HEK293 (cell line): ENCODE measurements at regions not wholly inside any gene's neighbourhood (a gene's known extent, or its start where the extent isn't known, plus 50 kb on each side); places are given as distances from the start of the nearest gene placed in this dataset.

Experiments
- CTCF ChIA-PET: fragments of 350-600 bp; formaldehyde crosslinking; extraction: SDS; loops from one replicate; lab custom pipeline; 2021; ENCODE audit warnings: antibody characterized with exemption; lab: Yijun Ruan, JAX
- POLR2A ChIA-PET: fragments of 300-600 bp; formaldehyde crosslinking; extraction: SDS; loops from one replicate; lab custom pipeline; 2020; ENCODE audit warnings: antibody characterized with exemption, inconsistent platforms; lab: Yijun Ruan, JAX
- H3K27ac ChIP-seq: fragments of 200-500 bp; sonication (Bioruptor generic); 2 replicates; pipeline ENCODE4 v1.5.1; 2014; ENCODE audit warnings: low read depth, low read length, control low read depth, inconsistent platforms; ENCODE audit errors: extremely low read depth
- H3K36me3 ChIP-seq, 2 experiments: fragments of 200-500 bp in 1 of 2; sonication (Bioruptor generic) in 1 of 2; 1 replicate in 1 of 2; 2 replicates in 1 of 2; pipeline ENCODE4 v1.5.1; 2014 to 2017; ENCODE audit warnings: inconsistent platforms in 2 of 2, low read length in 2 of 2; ENCODE audit not compliant: control insufficient read depth in 2 of 2, insufficient read depth in 1 of 2
- H3K4me1 ChIP-seq: fragments of 200-500 bp; sonication (Bioruptor generic); 2 replicates; pipeline ENCODE4 v1.5.1; 2014; ENCODE audit warnings: mild to moderate bottlenecking, low read length, inconsistent platforms; ENCODE audit not compliant: control insufficient read depth, insufficient read depth
- H3K4me3 ChIP-seq: 2 replicates; pipeline ENCODE4 v1.5.1; 2011; ENCODE audit warnings: low read depth, mild to moderate bottlenecking, control low read depth, low read length, moderate library complexity
- H3K9me3 ChIP-seq: fragments of 200-500 bp; sonication (Bioruptor generic); 2 replicates; pipeline ENCODE4 v1.5.1; 2014; ENCODE audit warnings: low read depth, low read length, inconsistent platforms; ENCODE audit not compliant: control insufficient read depth, insufficient read depth
- BCL11A ChIP-seq: fragments of 450-650 bp; formaldehyde crosslinking; IDR thresholded peaks from 2 replicates; pipeline ENCODE4 v1.5.1; 2016; ENCODE audit warnings: low read depth, missing biosample characterization, missing genetic modification characterization
- GLI2 ChIP-seq: fragments of 450-650 bp; formaldehyde crosslinking; IDR thresholded peaks from 2 replicates; pipeline ENCODE4; 2017; ENCODE audit warnings: missing biosample characterization, missing genetic modification characterization, low read depth, borderline replicate concordance
- GLIS1 ChIP-seq: fragments of 450-650 bp; formaldehyde crosslinking; IDR thresholded peaks from 2 replicates; pipeline ENCODE4 v1.5.1; 2016; ENCODE audit warnings: missing biosample characterization, missing genetic modification characterization
- SALL2 ChIP-seq: fragments of 450-650 bp; formaldehyde crosslinking; IDR thresholded peaks from 2 replicates; pipeline ENCODE4 v1.5.0; 2017; ENCODE audit warnings: missing biosample characterization, mild to moderate bottlenecking, missing genetic modification characterization, borderline replicate concordance
- TSHZ1 ChIP-seq: fragments of 450-650 bp; formaldehyde crosslinking; IDR thresholded peaks from 2 replicates; pipeline ENCODE4 v1.5.1; 2016; ENCODE audit warnings: missing biosample characterization, missing genetic modification characterization, borderline replicate concordance
- ZNF169 ChIP-seq: fragments of 450-650 bp; formaldehyde crosslinking; IDR thresholded peaks from 2 replicates; pipeline ENCODE4 v1.5.1; 2016; ENCODE audit warnings: missing biosample characterization, missing genetic modification characterization
- ZNF175 ChIP-seq: fragments of 450-650 bp; formaldehyde crosslinking; IDR thresholded peaks from 2 replicates; pipeline ENCODE4 v1.5.1; 2016; ENCODE audit warnings: missing biosample characterization, missing genetic modification characterization
- ZNF26 ChIP-seq: fragments of 450-650 bp; formaldehyde crosslinking; IDR thresholded peaks from 2 replicates; pipeline ENCODE4 v1.5.1; 2016; ENCODE audit warnings: missing biosample characterization, missing genetic modification characterization
- ZNF354C ChIP-seq: fragments of 450-650 bp; formaldehyde crosslinking; IDR thresholded peaks from 2 replicates; pipeline ENCODE4 v1.5.1; 2016; ENCODE audit warnings: missing biosample characterization, missing genetic modification characterization, low read depth, borderline replicate concordance
- ZNF426 ChIP-seq: fragments of 450-650 bp; formaldehyde crosslinking; IDR thresholded peaks from 2 replicates; pipeline ENCODE4 v1.5.1; 2017; ENCODE audit warnings: missing biosample characterization, missing genetic modification characterization, mild to moderate bottlenecking, inconsistent platforms, moderate library complexity
- ZNF449 ChIP-seq: fragments of 450-650 bp; formaldehyde crosslinking; IDR thresholded peaks from 2 replicates; pipeline ENCODE4 v1.5.1; 2017; ENCODE audit warnings: missing biosample characterization, mild to moderate bottlenecking, missing genetic modification characterization, moderate library complexity
- ZNF48 ChIP-seq: fragments of 450-650 bp; formaldehyde crosslinking; IDR thresholded peaks from 2 replicates; pipeline ENCODE4 v1.5.1; 2016; ENCODE audit warnings: missing biosample characterization, missing genetic modification characterization
- ZNF514 ChIP-seq: fragments of 450-650 bp; formaldehyde crosslinking; IDR thresholded peaks from 2 replicates; pipeline ENCODE4 v1.5.1; 2016; ENCODE audit warnings: missing biosample characterization, missing genetic modification characterization
- ZNF639 ChIP-seq: fragments of 450-650 bp; formaldehyde crosslinking; IDR thresholded peaks from 2 replicates; pipeline ENCODE4 v1.5.1; 2016; ENCODE audit warnings: missing biosample characterization, missing genetic modification characterization
- ZNF658 ChIP-seq: fragments of 450-650 bp; formaldehyde crosslinking; IDR thresholded peaks from 2 replicates; pipeline ENCODE4; 2016; ENCODE audit warnings: missing biosample characterization, missing genetic modification characterization
- ZNF747 ChIP-seq: fragments of 450-650 bp; formaldehyde crosslinking; IDR thresholded peaks from 2 replicates; pipeline ENCODE4 v1.5.1; 2016; ENCODE audit warnings: missing biosample characterization, missing genetic modification characterization
- ZNF843 ChIP-seq: fragments of 450-650 bp; formaldehyde crosslinking; IDR thresholded peaks from 2 replicates; pipeline ENCODE4 v1.5.1; 2016; ENCODE audit warnings: missing biosample characterization, missing genetic modification characterization
- ZXDB ChIP-seq: fragments of 450-650 bp; formaldehyde crosslinking; IDR thresholded peaks from 2 replicates; pipeline ENCODE4 v1.5.1; 2016; ENCODE audit warnings: missing biosample characterization, missing genetic modification characterization

DNA sequence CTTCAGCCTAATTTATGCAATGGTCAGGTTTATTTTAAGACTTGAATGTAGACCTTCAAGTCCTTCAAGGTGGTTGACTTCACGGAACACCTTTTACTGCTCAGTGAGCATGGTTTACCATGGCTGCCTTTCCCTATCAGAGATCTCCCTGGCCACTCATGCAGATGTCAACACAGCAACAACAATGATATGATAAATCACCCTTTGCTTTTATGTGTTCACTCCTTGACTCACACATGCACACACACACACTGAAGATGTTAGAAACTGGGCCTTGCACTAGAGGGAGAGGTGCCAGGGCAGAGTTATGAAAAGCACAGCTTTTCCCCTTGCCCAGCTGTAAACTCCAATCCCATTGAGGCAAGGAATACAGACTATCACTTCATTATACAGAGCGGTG is 134.4 kb downstream of the WNT5A start:
- H3K9me3 ChIP-seq, result no peaks in the 10 kb centered on the region
- TF ChIP-seq ZNF843 (tag by site-specific recombination), result no peak
- TF ChIP-seq ZNF747 (tag by site-specific recombination), result no peak
- no peak for TF ChIP-seq ZNF169 (tag by site-specific recombination)
- no peak for TF ChIP-seq BCL11A (tag by site-specific recombination)
- TF ChIP-seq SALL2 (tag by site-specific recombination), result no peak
- TF ChIP-seq ZNF354C (tag by site-specific recombination), result no peak
- TF ChIP-seq ZXDB, result no peak
- TF ChIP-seq TSHZ1, result no peak
- TF ChIP-seq ZNF175, result no peak
- no peak for TF ChIP-seq GLIS1 (tag by site-specific recombination)
- no peak for TF ChIP-seq ZNF514 (tag by site-specific recombination)
- TF ChIP-seq ZNF658 (tag by site-specific recombination), result no peak
- no peak for TF ChIP-seq ZNF26 (tag by site-specific recombination)
- no peak for TF ChIP-seq ZNF639 (tag by site-specific recombination)
- TF ChIP-seq GLI2 (tag by site-specific recombination), result no peak
- H3K4me3 ChIP-seq, result no peak overlapping the region
- CTCF ChIA-PET, result no interaction called here
- POLR2A ChIA-PET, result no interaction called here
- no peak overlapping the region for H3K27ac ChIP-seq
- no peaks in the 10 kb centered on the region for H3K4me1 ChIP-seq
- no peaks in the 10 kb centered on the region for H3K36me3 ChIP-seq

- ChIA-PET POLR2A (no interaction called here), CTCF (no interaction called here)
- no peaks in the 10 kb centered on the region for H3K36me3 ChIP-seq
- no peaks in the 10 kb centered on the region for H3K4me1 ChIP-seq
- TF ChIP-seq GLIS1 (tag by site-specific recombination) (no peak), ZNF449 (no peak), ZNF48 (tag by site-specific recombination) (no peak), ZNF426 (no peak)
- H3K9me3 ChIP-seq, result no peaks in the 10 kb centered on the region
- H3K27ac ChIP-seq, result no peak overlapping the region
- no peak overlapping the region for H3K4me3 ChIP-seq
Observed at GRCh38 chr3:55349851-55350250, 137.3 kb downstream of the WNT5A start.
